M059J (cell line): ENCODE measurements at regions not wholly inside any gene's neighbourhood (a gene's known extent, or its start where the extent isn't known, plus 50 kb on each side); places are given as distances from the start of the nearest gene placed in this dataset.

Experiments used
- DNase-seq: peaks from one replicate; pipeline ENCODE4 v3.0.0-alpha.2; 2012; ENCODE audit warnings: low read depth

DNA sequence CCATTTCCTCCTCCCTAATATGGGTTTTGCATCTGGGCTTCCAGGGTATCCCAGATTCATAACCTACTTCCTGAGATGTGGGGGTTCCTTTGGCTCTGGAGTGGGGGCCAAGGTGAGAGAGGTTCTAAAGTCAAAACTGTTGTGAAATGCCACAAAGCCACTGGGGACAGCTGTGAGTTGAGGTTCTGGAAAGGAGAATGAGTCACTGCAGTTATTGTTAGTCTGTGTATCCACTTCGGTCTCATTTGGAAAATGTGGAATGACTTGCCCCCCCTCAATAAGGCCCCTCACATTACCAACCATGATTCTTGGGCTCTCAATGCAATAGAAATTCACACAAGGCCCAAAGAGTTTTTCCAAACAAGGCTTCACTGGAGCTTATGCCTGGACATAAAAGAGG is 51.1 kb upstream of the LGALSL start:
- DNase-seq: peak; percentile 43

DNA sequence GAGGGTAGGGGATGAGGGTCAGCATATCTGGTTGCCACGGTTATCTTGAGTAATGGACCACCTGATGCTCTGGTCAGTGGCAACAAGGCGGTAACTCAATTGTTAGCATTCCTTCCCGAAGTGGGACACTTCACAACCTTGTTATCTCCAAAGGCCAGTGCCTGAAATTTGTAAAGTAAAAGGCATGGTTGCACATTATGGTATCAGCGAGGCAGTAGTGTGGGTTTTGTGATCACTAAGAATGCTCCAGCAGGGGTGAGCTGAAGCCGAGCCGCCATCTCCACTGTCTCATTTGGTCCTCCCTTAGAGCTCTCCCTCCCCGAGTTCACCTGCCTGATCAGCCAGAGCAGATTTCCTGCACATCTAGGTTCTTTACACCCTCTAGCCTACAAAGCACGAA is 50.5 kb upstream of the LGALSL start:
- DNase-seq: no peak

- DNase-seq: peak; percentile 83
Measured at GRCh38 chr2:64404002-64404731, 49.8 kb upstream of the LGALSL start.
